ENCODE measurements at regions not wholly inside any gene's neighbourhood (a gene's known extent, or its start where the extent isn't known, plus 50 kb on each side); places are given as distances from the start of the nearest gene placed in this dataset.
A peak's percentile ranks its signal among the peaks of the same experiment; 100 is the strongest.
"Not testable (repeated sequence)": the region's sequence is repeated elsewhere in the genome, so short reads cannot be mapped to it uniquely, and the experiment has no call there.

GRCh38 chr9:113737517-113738271, 138.4 kb upstream of the ZNF618 start:
- no peaks in the 10 kb centered on the region for H3K27me3 ChIP-seq (replicated peaks; ENCODE audit: insufficient read depth, low read length)
- H2AFZ ChIP-seq (ENCODE audit: low read length): no peak overlapping the region
- no peaks in the 10 kb centered on the region for H3K79me2 ChIP-seq (ENCODE audit: low read length)
- no peak overlapping the region for H3K27ac ChIP-seq (ENCODE audit: low read length)
- DNase-seq: peak; percentile 62
- no peak overlapping the region for H3K9ac ChIP-seq (ENCODE audit: low read length)
- no peak overlapping the region for H3K4me3 ChIP-seq (ENCODE audit: low read length)
- no peaks in the 10 kb centered on the region for H3F3A ChIP-seq (ENCODE audit: insufficient read depth, low read length)
- H3K9me3 ChIP-seq (replicated peaks; ENCODE audit: insufficient read depth, low read length): no peaks in the 10 kb centered on the region
- no peaks in the 10 kb centered on the region for H3K9me2 ChIP-seq (replicated peaks; ENCODE audit: insufficient read depth, low read length)
- no peak overlapping the region for H3K4me2 ChIP-seq (ENCODE audit: low read depth, low read length)
- H3K4me1 ChIP-seq (ENCODE audit: low read length): no peaks in the 10 kb centered on the region
- no peaks in the 10 kb centered on the region for H3K36me3 ChIP-seq (replicated peaks; ENCODE audit: insufficient read depth, low read length)
- TF ChIP-seq EZH2phosphoT487 (IDR thresholded peaks at IDR 0.05; ENCODE audit: low read length) (no peak), EZH2 (optimal IDR thresholded peaks at IDR 0.05; ENCODE audit: low read depth, low read length) (no peak), CTCF (IDR thresholded peaks at IDR 0.05; ENCODE audit: low read length) (peak; percentile 70)
- no peaks in the 10 kb centered on the region for H4K20me1 ChIP-seq (ENCODE audit: insufficient read depth, low read length)

- no peak overlapping the region for H3K9ac ChIP-seq (ENCODE audit: low read length)
- no peak overlapping the region for H3K4me3 ChIP-seq (ENCODE audit: low read length)
- no peak overlapping the region for H2AFZ ChIP-seq (ENCODE audit: low read length)
- no peaks in the 10 kb centered on the region for H3F3A ChIP-seq (ENCODE audit: insufficient read depth, low read length)
- H3K4me2 ChIP-seq (ENCODE audit: low read depth, low read length): no peak overlapping the region
- no peaks in the 10 kb centered on the region for H4K20me1 ChIP-seq (ENCODE audit: insufficient read depth, low read length)
- no peaks in the 10 kb centered on the region for H3K9me3 ChIP-seq (replicated peaks; ENCODE audit: insufficient read depth, low read length)
- no peak overlapping the region for H3K27ac ChIP-seq (ENCODE audit: low read length)
- no peaks in the 10 kb centered on the region for H3K27me3 ChIP-seq (replicated peaks; ENCODE audit: insufficient read depth, low read length)
- H3K36me3 ChIP-seq (replicated peaks; ENCODE audit: insufficient read depth, low read length): no peaks in the 10 kb centered on the region
- DNase-seq: no peak
- no peaks in the 10 kb centered on the region for H3K4me1 ChIP-seq (ENCODE audit: low read length)
- no peak for TF ChIP-seq EZH2 (optimal IDR thresholded peaks at IDR 0.05; ENCODE audit: low read depth, low read length)
- no peak for TF ChIP-seq CTCF (IDR thresholded peaks at IDR 0.05; ENCODE audit: low read length)
- TF ChIP-seq EZH2phosphoT487 (IDR thresholded peaks at IDR 0.05; ENCODE audit: low read length): no peak
- no peaks in the 10 kb centered on the region for H3K79me2 ChIP-seq (ENCODE audit: low read length)
- no peaks in the 10 kb centered on the region for H3K9me2 ChIP-seq (replicated peaks; ENCODE audit: insufficient read depth, low read length)
These were observed 137.6 kb upstream of the ZNF618 start for GRCh38 chr9:113738496-113738892.

- no peaks in the 10 kb centered on the region for H3K36me3 ChIP-seq (replicated peaks; ENCODE audit: insufficient read depth, low read length)
- H3K27me3 ChIP-seq (replicated peaks; ENCODE audit: insufficient read depth, low read length): no peaks in the 10 kb centered on the region
- no peak overlapping the region for H3K9ac ChIP-seq (ENCODE audit: low read length)
- H3K4me1 ChIP-seq (ENCODE audit: low read length): no peaks in the 10 kb centered on the region
- no peak overlapping the region for H2AFZ ChIP-seq (ENCODE audit: low read length)
- no peaks in the 10 kb centered on the region for H3K9me2 ChIP-seq (replicated peaks; ENCODE audit: insufficient read depth, low read length)
- DNase-seq: no peak
- TF ChIP-seq EZH2phosphoT487 (IDR thresholded peaks at IDR 0.05; ENCODE audit: low read length) (no peak), CTCF (IDR thresholded peaks at IDR 0.05; ENCODE audit: low read length) (no peak), EZH2 (optimal IDR thresholded peaks at IDR 0.05; ENCODE audit: low read depth, low read length) (no peak)
- H3K4me2 ChIP-seq (ENCODE audit: low read depth, low read length): no peak overlapping the region
- no peaks in the 10 kb centered on the region for H3K9me3 ChIP-seq (replicated peaks; ENCODE audit: insufficient read depth, low read length)
- H3K4me3 ChIP-seq (ENCODE audit: low read length): no peak overlapping the region
- H3K27ac ChIP-seq (ENCODE audit: low read length): no peak overlapping the region
- H3K79me2 ChIP-seq (ENCODE audit: low read length): no peaks in the 10 kb centered on the region
- H4K20me1 ChIP-seq (ENCODE audit: insufficient read depth, low read length): no peaks in the 10 kb centered on the region
- no peaks in the 10 kb centered on the region for H3F3A ChIP-seq (ENCODE audit: insufficient read depth, low read length)
These were observed 137.1 kb upstream of the ZNF618 start for GRCh38 chr9:113738893-113739604.

DNA sequence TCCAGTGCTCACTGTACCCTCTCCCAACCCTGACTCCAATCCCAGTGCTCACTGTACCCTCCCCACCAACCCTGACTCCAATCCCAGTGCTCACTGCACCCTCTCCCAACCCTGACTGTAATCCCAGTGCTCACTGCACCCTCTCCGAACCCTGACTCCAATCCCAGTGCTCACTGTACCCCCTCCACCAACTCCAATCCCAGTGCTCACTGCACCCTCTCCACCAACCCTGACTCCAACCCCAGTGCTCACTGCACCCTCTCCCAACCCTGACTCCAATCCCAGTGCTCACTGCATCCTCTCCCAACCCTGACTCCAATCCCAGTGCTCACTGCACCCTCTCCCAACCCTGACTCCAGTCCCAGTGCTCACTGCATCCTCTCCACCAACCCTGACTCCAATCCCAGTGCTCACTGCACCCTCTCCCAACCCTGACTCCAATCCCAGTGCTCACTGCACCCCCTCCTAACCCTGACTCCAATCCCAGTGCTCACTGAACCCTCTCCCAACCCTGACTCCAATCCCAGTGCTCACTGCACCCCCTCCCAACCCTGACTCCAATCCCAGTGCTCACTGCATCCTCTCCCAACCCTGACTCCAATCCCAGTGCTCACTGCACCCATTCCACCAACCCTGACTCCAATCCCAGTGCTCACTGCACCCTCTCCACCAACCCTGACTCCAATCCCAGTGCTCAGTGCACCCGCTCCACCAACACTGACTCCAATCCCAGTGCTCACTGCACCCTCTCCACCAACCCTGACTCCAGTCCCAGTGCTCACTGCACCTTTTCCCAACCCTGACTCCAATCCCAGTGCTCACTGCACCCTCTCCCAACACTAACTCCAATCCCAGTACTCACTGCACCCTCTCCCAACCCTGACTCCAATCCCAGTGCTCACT, 136.3 kb upstream of the ZNF618 start:
- not testable (repeated sequence) for H3K4me1 ChIP-seq (ENCODE audit: low read length); H3K79me2 ChIP-seq (ENCODE audit: low read length); H3K9me3 ChIP-seq (replicated peaks; ENCODE audit: insufficient read depth, low read length); H4K20me1 ChIP-seq (ENCODE audit: insufficient read depth, low read length); H3K9ac ChIP-seq (ENCODE audit: low read length); H3K9me2 ChIP-seq (replicated peaks; ENCODE audit: insufficient read depth, low read length); H3K27ac ChIP-seq (ENCODE audit: low read length); H3K36me3 ChIP-seq (replicated peaks; ENCODE audit: insufficient read depth, low read length); DNase-seq; H3K4me3 ChIP-seq (ENCODE audit: low read length); H2AFZ ChIP-seq (ENCODE audit: low read length); H3K27me3 ChIP-seq (replicated peaks; ENCODE audit: insufficient read depth, low read length); H3F3A ChIP-seq (ENCODE audit: insufficient read depth, low read length); H3K4me2 ChIP-seq (ENCODE audit: low read depth, low read length)

All from MM.1S (cell line).